ENCODE measurements at regions not wholly inside any gene's neighbourhood (a gene's known extent, or its start where the extent isn't known, plus 50 kb on each side); places are given as distances from the start of the nearest gene placed in this dataset.

DNA sequence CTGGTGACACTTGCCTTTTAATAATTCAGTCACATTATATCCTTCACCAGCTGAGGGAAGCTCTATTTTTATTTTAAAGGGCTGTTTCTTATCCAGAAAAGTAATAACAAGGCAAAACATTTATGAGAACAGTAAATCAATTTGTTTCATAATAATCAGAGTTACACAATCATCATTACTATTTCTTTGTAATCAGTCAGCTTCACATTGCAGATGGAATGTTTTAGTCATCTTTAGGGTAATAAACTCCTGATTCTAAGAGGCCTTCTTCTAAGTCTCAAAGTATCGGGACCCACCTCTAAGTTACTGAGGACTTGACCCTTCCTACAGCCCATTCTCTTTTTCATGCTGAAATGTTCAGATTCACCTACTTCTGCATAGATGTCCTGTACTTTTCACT is 298.3 kb upstream of the TGFBR2 start:
- TF ChIP-seq POLR2A (IDR thresholded peaks at IDR 0.05; ENCODE audit: low read length): no peak
- no peak for TF ChIP-seq GATA1 (IDR thresholded peaks at IDR 0.05; ENCODE audit: low read depth, low read length)
